Activated naive CD4-positive, alpha-beta T cell treated with anti-CD3 and anti-CD28 coated beads for 36 hours (primary cell): ENCODE measurements at regions not wholly inside any gene's neighbourhood (a gene's known extent, or its start where the extent isn't known, plus 50 kb on each side); places are given as distances from the start of the nearest gene placed in this dataset.
"Not testable (repeated sequence)": the region's sequence is repeated elsewhere in the genome, so short reads cannot be mapped to it uniquely, and the experiment has no call there.

Experiments
- CTCF ChIA-PET: fragments of 350-600 bp; sonication (Branson Sonifier 250); formaldehyde crosslinking; loops from one replicate; lab custom pipeline; 2021; ENCODE audit warnings: antibody characterized with exemption; lab: Charles Lee
- DNase-seq: peaks from one replicate; pipeline ENCODE4 v3.0.0-alpha.2; 2020
- H3K27ac Mint-ChIP-seq: one replicate; pipeline ENCODE4 v1.8.0; 2021; ENCODE audit warnings: mild to moderate bottlenecking, mixed read lengths
- H3K27me3 Mint-ChIP-seq: one replicate; pipeline ENCODE4 v1.8.0; 2021; ENCODE audit warnings: low read depth, mixed read lengths
- H3K36me3 Mint-ChIP-seq: one replicate; pipeline ENCODE4 v1.8.0; 2021; ENCODE audit warnings: low read depth, mixed read lengths
- H3K4me1 Mint-ChIP-seq: one replicate; pipeline ENCODE4 v1.8.0; 2021; ENCODE audit warnings: low read depth, mixed read lengths
- H3K4me3 Mint-ChIP-seq: one replicate; pipeline ENCODE4 v1.8.0; 2021; ENCODE audit warnings: mild to moderate bottlenecking, moderate library complexity, mixed read lengths
- H3K9me3 Mint-ChIP-seq: one replicate; pipeline ENCODE4 v1.8.0; 2021; ENCODE audit warnings: mixed read lengths
- intact Hi-C: fragments of 100-400 bp; cut with micrococcal nuclease; formaldehyde crosslinking; loops from one replicate; pipeline ENCODE4 v1.15.1; 2023

DNA sequence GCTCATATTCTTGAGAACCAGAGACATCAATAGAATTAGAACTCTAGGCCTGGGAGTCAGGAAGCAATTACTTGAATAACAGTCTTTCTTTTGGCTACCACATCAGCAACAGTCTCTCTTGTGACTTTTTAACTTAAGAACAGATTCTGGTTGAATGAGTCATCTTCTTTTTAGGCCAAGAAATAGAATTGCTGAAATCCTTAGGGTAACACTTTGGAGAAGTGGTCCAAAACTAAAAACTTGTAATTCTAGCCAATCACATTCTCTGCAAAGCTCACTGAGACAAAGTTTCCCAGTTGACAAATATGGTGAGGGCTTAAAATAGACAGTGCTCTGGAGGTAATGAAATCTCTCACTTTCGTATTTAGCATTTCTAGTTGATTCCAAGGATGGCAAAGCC, 238.0 kb downstream of the SHOX2 start:
- no peak for DNase-seq
- Mint-ChIP-seq H3K27me3 (no peaks in the 10 kb centered on the region), H3K27ac (no peak overlapping the region), H3K36me3 (no peaks in the 10 kb centered on the region), H3K9me3 (no peaks in the 10 kb centered on the region), H3K4me1 (no peaks in the 10 kb centered on the region), H3K4me3 (no peak overlapping the region)
- intact Hi-C loops: loop anchor here (5.0 kb wide), 2 partner anchors 664 to 924 kb away; no protein-coding TSS in a partner anchor
- CTCF ChIA-PET: interaction anchor here (1.0 kb wide), 1 partner anchor 47 kb away, joined by 3 read pairs; no protein-coding TSS in a partner anchor

DNA sequence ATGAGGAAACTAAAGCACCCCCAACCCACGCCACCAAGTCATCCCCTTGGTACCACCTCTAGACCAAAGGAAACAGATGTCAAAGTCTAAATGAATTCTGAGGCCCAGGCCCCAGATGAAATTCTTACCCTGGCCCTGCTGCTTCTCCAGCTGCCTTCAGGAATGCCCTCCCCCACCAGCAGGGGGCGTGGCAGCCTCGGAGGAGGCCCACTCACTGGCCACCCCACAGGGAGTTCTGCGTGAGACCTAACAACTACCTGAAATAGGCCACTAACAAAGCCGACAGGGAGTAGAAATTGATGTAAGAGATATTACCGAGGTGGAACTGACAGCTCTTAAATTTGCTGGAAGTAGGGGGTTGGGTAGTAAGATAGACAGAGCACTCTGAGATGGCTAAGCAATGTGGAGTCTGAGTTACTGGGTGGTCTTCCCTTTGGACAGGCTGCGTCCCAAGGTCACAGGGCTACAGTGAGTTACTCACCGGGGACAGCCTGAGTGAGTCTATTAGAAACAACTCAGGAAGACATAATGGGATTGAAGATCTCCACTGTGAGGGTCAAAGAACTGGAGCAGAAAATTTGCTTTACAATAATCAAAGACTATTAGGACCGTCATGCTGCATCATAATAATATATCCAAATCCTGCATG, 240.7 kb downstream of the SHOX2 start:
- no peaks in the 10 kb centered on the region for H3K27me3 Mint-ChIP-seq
- H3K27ac Mint-ChIP-seq: no peak overlapping the region
- no peak overlapping the region for H3K4me3 Mint-ChIP-seq
- DNase-seq: peak; percentile 55
- H3K9me3 Mint-ChIP-seq: no peaks in the 10 kb centered on the region
- CTCF ChIA-PET: interaction anchor here (0.7 to 1.9 kb wide), 6 partner anchors 8 to 568 kb away, joined by 3 to 15 read pairs (median 3); no protein-coding TSS in a partner anchor
- intact Hi-C loops: loop anchor here (1.0 to 5.0 kb wide), 4 partner anchors 447 to 927 kb away; no protein-coding TSS in a partner anchor
- no peaks in the 10 kb centered on the region for H3K36me3 Mint-ChIP-seq
- no peaks in the 10 kb centered on the region for H3K4me1 Mint-ChIP-seq

DNA sequence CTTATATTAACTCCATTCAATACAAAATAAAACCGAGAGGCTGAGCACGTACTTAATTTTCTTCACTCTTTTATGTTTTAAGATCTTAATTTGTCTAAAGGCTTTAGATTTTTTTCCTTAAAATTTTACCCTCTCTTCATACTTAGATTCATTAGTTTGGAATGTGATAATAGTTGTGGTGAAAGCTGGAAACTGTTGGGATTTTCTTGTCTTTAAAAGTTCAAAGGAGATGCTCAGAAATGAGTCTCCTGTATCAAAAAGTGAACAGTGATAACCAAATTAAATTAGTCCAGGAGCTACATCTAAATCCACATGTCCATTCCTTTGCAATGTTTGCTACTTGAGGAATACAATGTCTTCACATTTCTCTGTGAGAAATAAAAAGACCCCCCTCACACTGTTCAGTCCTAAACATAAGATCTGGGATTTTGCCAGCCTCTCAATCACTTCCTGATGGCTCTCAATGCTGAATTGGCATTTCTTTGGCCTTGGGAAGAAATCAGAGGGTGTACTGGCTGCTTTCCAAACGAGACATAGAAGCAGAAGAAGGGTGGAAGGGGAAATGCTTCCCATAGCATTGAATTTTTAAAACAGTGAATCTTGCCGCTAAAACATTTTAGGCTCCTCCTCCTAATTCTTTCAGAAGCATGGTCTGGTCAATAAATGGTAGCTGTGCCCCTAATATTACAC, 245.0 kb downstream of the SHOX2 start:
- H3K36me3 Mint-ChIP-seq: no peaks in the 10 kb centered on the region
- H3K4me3 Mint-ChIP-seq: no peak overlapping the region
- DNase-seq: no peak
- H3K27me3 Mint-ChIP-seq: no peaks in the 10 kb centered on the region
- CTCF ChIA-PET: no interaction called here
- intact Hi-C loops: no loop called here
- H3K9me3 Mint-ChIP-seq: no peaks in the 10 kb centered on the region
- H3K27ac Mint-ChIP-seq: no peak overlapping the region
- no peaks in the 10 kb centered on the region for H3K4me1 Mint-ChIP-seq

DNA sequence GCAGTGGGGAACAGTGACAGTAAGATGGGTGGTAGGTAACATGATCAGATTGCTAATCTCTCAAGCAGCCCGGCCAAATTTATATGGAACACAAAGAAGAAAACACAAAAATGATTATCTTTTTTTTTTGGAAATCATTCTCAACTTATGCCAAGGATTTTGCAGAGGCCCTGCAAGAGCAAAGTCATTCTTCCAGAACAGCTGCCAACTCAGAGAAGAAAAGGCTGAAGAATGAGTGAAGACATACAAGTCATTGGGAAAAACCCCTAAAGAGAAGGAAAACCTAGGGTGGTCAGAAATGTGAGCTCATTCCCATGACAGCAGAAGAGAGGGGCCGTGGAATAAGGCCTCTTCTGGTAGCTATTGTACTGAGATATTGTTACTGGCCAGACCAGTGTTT, 246.7 kb downstream of the SHOX2 start:
- Mint-ChIP-seq H3K27ac (no peak overlapping the region), H3K4me1 (no peaks in the 10 kb centered on the region), H3K27me3 (no peaks in the 10 kb centered on the region), H3K9me3 (no peaks in the 10 kb centered on the region), H3K36me3 (no peaks in the 10 kb centered on the region), H3K4me3 (no peak overlapping the region)
- no peak for DNase-seq
- intact Hi-C loops: no loop called here
- CTCF ChIA-PET: no interaction called here

DNA sequence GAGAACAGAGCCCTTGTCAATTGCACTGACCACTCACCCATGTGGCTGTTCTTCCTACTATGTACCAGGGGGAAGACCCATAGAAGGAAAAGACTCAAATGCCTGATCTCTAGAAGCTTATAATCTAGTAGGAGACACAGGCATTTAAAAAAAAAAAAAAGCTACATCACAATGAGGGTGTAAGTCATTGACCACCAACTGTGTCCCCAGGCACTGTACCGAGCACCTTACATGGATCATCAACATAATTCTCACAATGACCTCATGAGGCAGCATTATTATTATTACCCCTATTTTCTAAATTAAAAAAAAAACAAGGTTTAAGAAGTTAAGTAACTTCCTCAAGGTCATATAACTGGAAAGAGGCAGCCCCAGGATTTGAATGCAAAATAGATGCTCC, 247.4 kb downstream of the SHOX2 start:
- CTCF ChIA-PET: no interaction called here
- Mint-ChIP-seq H3K36me3 (no peaks in the 10 kb centered on the region), H3K9me3 (no peaks in the 10 kb centered on the region), H3K4me3 (no peak overlapping the region), H3K27ac (no peak overlapping the region), H3K27me3 (no peaks in the 10 kb centered on the region), H3K4me1 (no peaks in the 10 kb centered on the region)
- intact Hi-C loops: no loop called here
- no peak for DNase-seq

DNA sequence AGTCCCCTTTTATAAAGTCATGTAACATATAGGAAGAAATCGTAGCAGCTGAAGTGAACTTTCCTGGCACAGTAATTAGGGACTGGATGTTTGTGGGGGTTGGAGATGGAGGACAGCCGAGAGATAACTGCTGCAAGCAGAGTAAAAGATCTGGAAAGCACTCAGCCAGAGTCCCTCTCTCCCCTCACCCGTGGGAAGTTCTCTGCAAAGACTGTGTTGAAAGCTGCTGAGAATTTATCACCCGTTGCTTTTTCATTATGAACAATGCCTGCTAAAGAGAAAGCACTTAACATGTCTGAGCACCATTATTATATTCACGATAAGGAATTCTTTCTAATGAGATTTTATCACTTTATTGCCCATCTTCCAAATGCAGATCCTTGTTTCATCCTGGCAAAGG, 248.8 kb downstream of the SHOX2 start:
- no peaks in the 10 kb centered on the region for H3K4me1 Mint-ChIP-seq
- no peaks in the 10 kb centered on the region for H3K9me3 Mint-ChIP-seq
- no peaks in the 10 kb centered on the region for H3K36me3 Mint-ChIP-seq
- H3K4me3 Mint-ChIP-seq: no peak overlapping the region
- CTCF ChIA-PET: no interaction called here
- H3K27ac Mint-ChIP-seq: no peak overlapping the region
- DNase-seq: no peak
- no peaks in the 10 kb centered on the region for H3K27me3 Mint-ChIP-seq
- intact Hi-C loops: no loop called here

DNA sequence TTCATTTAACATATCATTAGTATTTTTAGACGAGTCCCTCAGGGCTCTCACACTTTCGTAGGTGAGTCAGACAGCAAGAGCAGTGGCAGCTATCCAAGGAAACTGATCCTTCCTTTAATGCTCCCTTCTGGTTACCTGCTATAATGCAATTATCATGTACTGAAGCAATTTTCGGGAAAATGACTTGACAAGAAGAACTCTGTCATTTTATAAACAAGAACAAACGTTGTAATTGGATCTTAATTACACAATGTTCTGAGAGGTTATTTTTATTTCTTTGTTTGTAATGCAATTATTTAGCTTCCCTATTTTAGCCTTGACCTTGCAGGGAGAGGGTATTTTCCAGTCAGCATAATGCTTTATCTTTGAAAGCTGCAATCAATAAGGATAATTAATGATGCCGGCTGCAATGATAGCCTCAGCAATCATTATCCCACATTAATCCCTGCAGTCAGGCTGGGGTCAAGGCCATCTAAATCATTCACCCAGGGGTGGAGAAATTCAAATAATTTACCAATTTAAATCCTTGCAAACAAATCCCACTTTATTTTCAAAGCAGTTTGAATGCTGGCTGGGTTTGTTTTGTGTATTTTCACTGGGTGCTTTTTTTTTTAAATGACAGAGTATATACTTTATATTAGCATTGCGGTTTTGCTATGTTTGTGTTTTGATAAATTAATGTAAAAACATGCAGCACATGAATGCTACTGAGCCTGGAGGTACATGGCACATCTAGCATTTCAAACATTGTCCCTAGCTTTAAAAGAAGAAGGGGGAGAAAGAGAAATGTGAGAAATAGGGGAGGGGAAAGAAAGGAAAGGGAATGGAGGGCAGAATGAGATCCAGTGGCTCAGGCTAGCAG, 249.9 kb downstream of the SHOX2 start:
- H3K27ac Mint-ChIP-seq: no peak overlapping the region
- CTCF ChIA-PET: no interaction called here
- H3K4me3 Mint-ChIP-seq: no peak overlapping the region
- H3K4me1 Mint-ChIP-seq: no peaks in the 10 kb centered on the region
- DNase-seq: no peak
- no peaks in the 10 kb centered on the region for H3K36me3 Mint-ChIP-seq
- no peaks in the 10 kb centered on the region for H3K9me3 Mint-ChIP-seq
- H3K27me3 Mint-ChIP-seq: no peaks in the 10 kb centered on the region
- intact Hi-C loops: no loop called here

DNA sequence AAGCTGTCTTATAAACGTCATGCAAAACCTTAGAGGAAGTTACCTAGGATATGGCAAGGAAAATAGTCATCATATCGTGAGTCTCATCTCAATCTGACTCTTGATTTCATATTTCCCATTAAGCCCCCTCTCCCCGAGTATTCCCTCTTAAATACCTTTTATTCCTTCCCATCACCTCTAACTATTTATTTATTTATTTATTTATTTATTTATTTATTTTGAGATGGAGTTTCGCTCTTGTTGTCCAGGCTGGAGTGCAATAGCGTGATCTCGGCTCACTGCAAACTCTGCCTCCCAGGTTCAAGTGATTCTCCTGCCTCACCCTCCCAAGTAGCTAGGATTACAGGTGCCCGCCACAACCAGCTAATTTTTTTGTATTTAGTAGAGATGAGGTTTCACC, 260.4 kb downstream of the SHOX2 start:
- H3K4me3 Mint-ChIP-seq, H3K36me3 Mint-ChIP-seq, H3K9me3 Mint-ChIP-seq, H3K27ac Mint-ChIP-seq, intact Hi-C loops, DNase-seq, H3K4me1 Mint-ChIP-seq, H3K27me3 Mint-ChIP-seq: not testable (repeated sequence)
- CTCF ChIA-PET: interaction anchor here (0.7 kb wide), 1 partner anchor 79 kb away, joined by 3 read pairs; no protein-coding TSS in a partner anchor

DNA sequence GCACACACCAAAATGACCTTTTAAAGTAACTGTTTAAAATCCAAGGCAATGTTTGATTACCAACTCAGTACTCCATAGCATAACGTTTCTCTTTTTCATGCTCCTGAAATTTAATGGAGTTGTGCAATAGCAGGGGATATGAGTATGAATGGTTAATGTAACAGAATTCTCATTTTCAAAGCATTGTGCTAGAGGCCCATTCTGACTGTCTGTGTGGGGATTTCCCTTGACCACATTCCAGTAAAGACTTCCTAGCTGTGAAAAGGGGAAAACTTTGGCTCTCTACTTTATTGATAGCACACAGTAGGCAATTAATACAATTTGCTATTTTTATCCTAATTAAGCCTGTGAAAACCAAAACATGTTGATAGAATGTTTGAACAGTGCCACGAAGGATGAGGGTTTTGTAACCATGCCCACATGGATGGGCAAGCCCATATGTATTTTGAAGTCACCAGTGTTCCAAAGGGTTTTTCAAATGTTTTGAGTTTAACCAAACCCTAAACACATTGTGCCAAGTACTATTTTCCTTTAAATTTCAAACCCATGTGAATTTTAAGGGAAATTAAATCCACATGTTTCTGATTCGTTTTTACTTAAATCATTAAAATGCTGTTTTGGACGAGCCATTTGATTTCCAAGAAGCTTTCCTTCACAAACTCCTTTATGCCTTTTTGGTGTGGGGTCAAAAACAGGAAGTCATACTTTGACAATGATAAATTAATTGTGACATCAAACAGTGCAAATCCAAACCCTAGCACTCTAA, 261.2 kb downstream of the SHOX2 start:
- Mint-ChIP-seq H3K27me3 (no peaks in the 10 kb centered on the region), H3K9me3 (no peaks in the 10 kb centered on the region), H3K4me1 (no peaks in the 10 kb centered on the region), H3K36me3 (no peaks in the 10 kb centered on the region), H3K4me3 (no peak overlapping the region), H3K27ac (no peak overlapping the region)
- no peak for DNase-seq
- intact Hi-C loops: no loop called here
- CTCF ChIA-PET: no interaction called here

DNA sequence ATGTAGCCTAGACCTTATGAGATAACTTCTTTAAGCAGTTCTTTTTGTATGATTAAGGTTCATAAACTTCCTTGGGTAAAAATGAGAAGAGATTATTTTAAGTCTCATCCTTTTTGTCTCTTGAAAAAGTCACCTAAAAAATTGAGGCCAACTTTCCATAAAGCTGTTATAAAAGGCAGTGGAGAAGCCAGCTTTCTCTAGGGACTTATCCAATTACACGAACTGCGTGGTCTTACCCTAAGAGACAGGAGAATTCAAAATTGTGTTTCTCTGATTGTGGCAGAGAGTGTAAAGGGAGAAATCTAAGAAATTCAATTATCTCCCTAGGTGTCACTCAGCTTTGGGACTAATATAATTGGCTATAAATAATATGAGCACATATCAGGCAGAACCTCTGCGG, 262.0 kb downstream of the SHOX2 start:
- no peaks in the 10 kb centered on the region for H3K4me1 Mint-ChIP-seq
- H3K27me3 Mint-ChIP-seq: no peaks in the 10 kb centered on the region
- CTCF ChIA-PET: no interaction called here
- H3K27ac Mint-ChIP-seq: no peak overlapping the region
- no peak overlapping the region for H3K4me3 Mint-ChIP-seq
- no peaks in the 10 kb centered on the region for H3K36me3 Mint-ChIP-seq
- intact Hi-C loops: no loop called here
- no peak for DNase-seq
- no peaks in the 10 kb centered on the region for H3K9me3 Mint-ChIP-seq

DNA sequence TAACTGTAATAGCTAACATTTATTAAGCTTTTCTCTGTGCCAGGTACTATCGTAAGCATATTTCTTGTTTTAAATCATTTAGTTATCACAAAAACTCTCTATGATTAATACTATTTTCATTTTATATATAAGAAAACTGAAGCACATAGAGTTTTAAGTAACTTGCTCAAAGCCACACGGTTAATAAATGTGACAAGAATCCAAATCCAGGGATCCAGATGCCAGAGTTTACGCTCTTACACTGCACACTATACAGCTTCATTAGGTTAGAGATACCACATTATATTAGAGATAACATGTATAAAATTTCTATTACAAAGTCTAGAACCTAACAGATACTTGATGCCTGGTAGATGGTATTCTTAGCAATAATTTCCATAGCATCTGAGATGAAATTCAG, 265.2 kb downstream of the SHOX2 start:
- H3K4me3 Mint-ChIP-seq: no peak overlapping the region
- no peak for DNase-seq
- no peak overlapping the region for H3K27ac Mint-ChIP-seq
- H3K4me1 Mint-ChIP-seq: no peaks in the 10 kb centered on the region
- intact Hi-C loops: no loop called here
- H3K27me3 Mint-ChIP-seq: no peaks in the 10 kb centered on the region
- CTCF ChIA-PET: no interaction called here
- H3K36me3 Mint-ChIP-seq: no peaks in the 10 kb centered on the region
- H3K9me3 Mint-ChIP-seq: no peaks in the 10 kb centered on the region

DNA sequence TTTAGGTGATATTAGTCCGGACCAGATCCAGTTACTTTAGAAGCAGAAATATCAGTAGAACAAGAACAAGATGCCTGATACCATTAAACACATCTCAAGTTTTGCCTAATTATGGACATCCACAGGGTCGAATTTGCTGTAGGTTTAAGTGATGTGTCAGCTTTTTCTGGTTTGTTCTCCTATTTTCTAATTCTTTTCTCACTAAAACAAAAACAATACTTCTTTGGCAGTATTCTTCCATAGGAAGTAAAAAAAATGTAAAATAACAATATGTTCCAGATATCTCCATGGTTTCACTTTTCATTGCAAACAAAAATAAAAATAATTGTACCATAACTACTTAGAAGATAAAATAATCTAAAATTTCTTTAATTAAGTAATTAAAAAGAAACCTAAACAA, 265.7 kb downstream of the SHOX2 start:
- H3K27me3 Mint-ChIP-seq: no peaks in the 10 kb centered on the region
- no peaks in the 10 kb centered on the region for H3K4me1 Mint-ChIP-seq
- no peak overlapping the region for H3K4me3 Mint-ChIP-seq
- no peaks in the 10 kb centered on the region for H3K36me3 Mint-ChIP-seq
- no peak overlapping the region for H3K27ac Mint-ChIP-seq
- intact Hi-C loops: no loop called here
- no peaks in the 10 kb centered on the region for H3K9me3 Mint-ChIP-seq
- CTCF ChIA-PET: no interaction called here
- DNase-seq: no peak
